SK-N-MC (cell line): ENCODE measurements at regions not wholly inside any gene's neighbourhood (a gene's known extent, or its start where the extent isn't known, plus 50 kb on each side); places are given as distances from the start of the nearest gene placed in this dataset.

ENCODE experiments used
- DNase-seq: peaks from one replicate; pipeline ENCODE4 v3.0.0-alpha.2; 2011; ENCODE audit warnings: low read depth, low spot score
- H3K27ac ChIP-seq: fragments of 200-600 bp; sonication (generic); 2 replicates; pipeline ENCODE4 v1.5.1; 2016; ENCODE audit warnings: mixed run types
- H3K36me3 ChIP-seq: fragments of 200-600 bp; sonication (generic); 2 replicates; pipeline ENCODE4 v1.6.1; 2017; ENCODE audit warnings: antibody characterized with exemption, low read length, mixed read lengths; ENCODE audit not compliant: insufficient read depth
- H3K4me3 ChIP-seq: fragments of 200-600 bp; sonication (generic); 2 replicates; pipeline ENCODE4 v1.5.1; 2016
- H3K9ac ChIP-seq: fragments of 200-600 bp; sonication (generic); 2 replicates; pipeline ENCODE4 v1.8.0; 2017; ENCODE audit warnings: mixed run types, mixed read lengths; ENCODE audit not compliant: insufficient read length
- H3K9me3 ChIP-seq: fragments of 200-600 bp; sonication (generic); 2 replicates; pipeline ENCODE4 v1.6.1; 2017; ENCODE audit warnings: low read depth, mild to moderate bottlenecking, antibody characterized with exemption, low read length, moderate library complexity, mixed read lengths
- EZH2 ChIP-seq: fragments of 200-600 bp; sonication (generic); IDR thresholded peaks from one replicate; pipeline ENCODE4 v1.6.1; 2017; ENCODE audit warnings: antibody characterized with exemption
- FOXP2 ChIP-seq: optimal IDR thresholded peaks from 2 replicates; pipeline ENCODE3; 2011; ENCODE audit warnings: mild to moderate bottlenecking, moderate library complexity; ENCODE audit not compliant: insufficient read depth; ENCODE audit errors: extremely low read length, control extremely low read depth
- POLR2AphosphoS5 ChIP-seq: IDR thresholded peaks from 2 replicates; pipeline ENCODE4 v1.6.1; 2012; ENCODE audit warnings: mild to moderate bottlenecking, low read depth, low read length, borderline replicate concordance

GRCh38 chr5:89125372-89125771 lies 242.4 kb upstream of the MEF2C start:
- no peak for TF ChIP-seq FOXP2
- no peak for TF ChIP-seq POLR2AphosphoS5
- TF ChIP-seq EZH2 = no peak
- Histone ChIP-seq H3K9ac (no peak overlapping the region), H3K36me3 (no peaks in the 10 kb centered on the region), H3K27ac (no peak overlapping the region), H3K4me3 (no peak overlapping the region), H3K9me3 (no peaks in the 10 kb centered on the region)
- no peak for DNase-seq

DNA sequence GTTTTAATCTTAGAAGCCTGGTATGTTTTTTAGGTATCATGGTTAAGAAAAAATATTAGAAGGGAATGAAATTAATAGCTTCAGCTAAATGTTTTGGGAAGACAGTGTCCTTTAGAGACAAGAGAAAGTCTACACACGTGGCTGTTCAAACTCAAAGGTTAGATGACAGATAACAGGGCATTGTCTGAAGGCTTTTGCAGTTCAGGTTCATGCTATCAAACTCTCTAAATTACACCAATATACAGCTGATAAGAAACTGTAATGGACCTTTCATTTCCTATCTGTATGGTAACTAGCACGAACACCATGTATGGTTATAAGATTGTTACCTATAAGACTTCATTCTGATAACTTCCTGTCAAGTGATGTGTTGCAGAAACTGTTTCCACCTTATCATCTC lies 240.6 kb upstream of the MEF2C start:
- H3K27ac ChIP-seq = no peak overlapping the region
- no peaks in the 10 kb centered on the region for H3K36me3 ChIP-seq
- no peak overlapping the region for H3K9ac ChIP-seq
- H3K9me3 ChIP-seq = no peaks in the 10 kb centered on the region
- DNase-seq = no peak
- no peak overlapping the region for H3K4me3 ChIP-seq
- TF ChIP-seq EZH2 (no peak), POLR2AphosphoS5 (no peak), FOXP2 (no peak)

DNA sequence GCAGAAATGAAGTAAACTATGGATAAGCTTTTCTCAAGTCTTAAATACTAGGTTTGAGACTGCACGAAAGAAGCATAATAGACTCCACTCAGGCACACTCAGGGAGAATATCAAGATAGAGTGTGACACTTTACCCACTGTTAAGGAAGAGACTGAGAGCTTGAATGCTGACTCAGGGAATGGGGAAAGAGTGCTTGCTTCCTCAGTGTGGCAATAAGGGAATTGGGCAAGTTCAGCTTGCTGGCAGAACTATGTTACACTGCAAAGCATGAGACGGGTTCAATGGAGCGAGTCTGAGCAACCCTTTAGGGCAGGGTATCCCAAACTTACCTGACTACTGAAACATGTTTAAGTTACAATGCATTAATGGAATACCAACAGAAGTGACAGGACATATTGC lies 237.7 kb upstream of the MEF2C start:
- Histone ChIP-seq H3K27ac (no peak overlapping the region), H3K9ac (no peak overlapping the region), H3K36me3 (no peaks in the 10 kb centered on the region), H3K9me3 (no peaks in the 10 kb centered on the region), H3K4me3 (no peak overlapping the region)
- no peak for TF ChIP-seq POLR2AphosphoS5
- peak; percentile 24 for DNase-seq

DNA sequence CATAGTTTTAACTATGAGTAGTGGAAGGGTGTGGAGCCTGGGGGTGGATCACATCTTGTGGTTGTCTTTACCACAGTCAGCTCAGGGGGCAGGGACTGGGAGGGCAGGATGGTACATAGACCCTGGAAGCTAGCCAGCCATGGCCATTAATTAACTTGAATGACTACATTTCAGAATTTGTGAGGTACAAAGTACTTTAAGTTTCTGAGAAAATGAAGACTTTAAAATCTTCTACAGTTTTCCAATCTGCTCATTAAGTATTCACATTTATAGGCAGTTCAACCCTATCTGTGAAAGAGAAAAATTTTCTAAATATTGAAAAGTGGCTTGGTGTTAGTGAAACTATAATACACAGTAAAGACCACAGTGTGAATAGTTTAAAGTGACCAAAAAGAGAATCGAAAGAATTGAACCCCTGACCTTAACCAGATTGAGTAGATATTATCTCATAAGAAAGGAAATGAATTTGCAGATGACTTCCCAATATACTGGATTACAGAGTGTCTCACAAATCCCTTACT lies 234.2 kb upstream of the MEF2C start:
- no peaks in the 10 kb centered on the region for H3K36me3 ChIP-seq
- H3K4me3 ChIP-seq = no peak overlapping the region
- no peaks in the 10 kb centered on the region for H3K9me3 ChIP-seq
- H3K9ac ChIP-seq = no peak overlapping the region
- DNase-seq = no peak
- no peak overlapping the region for H3K27ac ChIP-seq
- TF ChIP-seq POLR2AphosphoS5 = no peak
- no peak for TF ChIP-seq EZH2
- TF ChIP-seq FOXP2 = no peak

DNA sequence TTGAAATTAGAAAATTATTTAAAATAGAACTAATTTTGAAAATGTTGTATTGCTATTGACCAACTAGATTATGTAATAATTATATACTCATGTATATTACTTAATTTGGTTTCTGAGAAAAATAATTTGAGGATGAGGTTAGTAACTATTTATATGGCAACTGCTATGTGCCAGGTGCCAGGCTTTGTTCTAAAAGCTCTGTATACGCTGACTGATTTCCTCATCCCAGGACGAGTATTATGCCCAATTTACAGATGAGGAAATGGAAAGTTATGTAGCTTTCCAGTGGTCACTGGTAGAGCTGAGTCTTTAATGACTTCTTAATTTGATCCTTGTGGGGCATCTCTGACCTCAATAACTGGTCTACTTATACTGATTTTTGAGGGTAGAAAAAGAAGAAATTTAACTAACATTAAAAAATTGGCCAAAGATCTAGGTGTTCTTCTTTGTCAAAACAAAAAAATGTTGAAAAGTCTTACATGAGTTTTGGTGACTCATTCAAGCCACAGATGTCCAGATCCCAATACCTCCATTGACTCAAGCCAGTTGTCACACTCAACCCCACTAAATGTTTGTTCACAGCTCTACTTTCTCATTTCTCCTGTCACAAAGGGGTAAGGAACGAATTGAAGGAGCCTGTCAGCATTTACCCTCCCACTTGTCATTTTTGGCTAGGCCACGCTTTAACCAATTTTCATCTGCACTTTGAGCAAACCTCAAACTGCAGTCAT lies 228.1 kb upstream of the MEF2C start:
- H3K4me3 ChIP-seq = no peak overlapping the region
- DNase-seq = no peak
- H3K9ac ChIP-seq = no peak overlapping the region
- TF ChIP-seq POLR2AphosphoS5 = no peak
- TF ChIP-seq FOXP2 = no peak
- TF ChIP-seq EZH2 = no peak
- no peaks in the 10 kb centered on the region for H3K36me3 ChIP-seq
- no peaks in the 10 kb centered on the region for H3K9me3 ChIP-seq
- H3K27ac ChIP-seq = no peak overlapping the region

- Histone ChIP-seq H3K9me3 (no peaks in the 10 kb centered on the region), H3K36me3 (no peaks in the 10 kb centered on the region), H3K9ac (no peak overlapping the region), H3K4me3 (no peak overlapping the region), H3K27ac (no peak overlapping the region)
- no peak for DNase-seq
- no peak for TF ChIP-seq FOXP2
- TF ChIP-seq EZH2 = no peak
- no peak for TF ChIP-seq POLR2AphosphoS5
Measured at GRCh38 chr5:89106480-89106879, 223.5 kb upstream of the MEF2C start.

DNA sequence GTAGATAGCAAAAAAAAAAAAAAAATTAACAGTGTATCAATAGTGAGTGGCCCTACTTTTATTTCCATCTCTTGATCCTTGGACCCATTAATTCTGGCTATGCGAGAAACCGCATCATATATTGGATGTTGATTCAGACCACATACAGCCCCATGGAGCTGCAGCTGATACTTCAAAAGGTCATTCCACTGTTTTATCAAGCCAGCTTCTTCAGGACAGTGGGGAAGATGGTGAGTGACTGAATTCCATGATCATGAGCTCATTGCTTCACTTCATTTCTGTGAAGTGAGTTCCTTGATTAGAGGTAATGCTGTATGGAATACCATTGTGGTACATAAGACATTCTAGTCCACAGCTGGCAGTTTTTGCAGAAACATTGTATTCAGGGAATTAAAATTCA lies 222.9 kb upstream of the MEF2C start:
- Histone ChIP-seq H3K9me3 (no peaks in the 10 kb centered on the region), H3K36me3 (no peaks in the 10 kb centered on the region), H3K27ac (no peak overlapping the region), H3K9ac (no peak overlapping the region), H3K4me3 (no peak overlapping the region)
- no peak for DNase-seq
- TF ChIP-seq POLR2AphosphoS5 (no peak), FOXP2 (no peak), EZH2 (no peak)

- H3K36me3 ChIP-seq = no peaks in the 10 kb centered on the region
- no peaks in the 10 kb centered on the region for H3K9me3 ChIP-seq
- no peak overlapping the region for H3K4me3 ChIP-seq
- TF ChIP-seq FOXP2 (no peak), EZH2 (no peak), POLR2AphosphoS5 (no peak)
- H3K9ac ChIP-seq = no peak overlapping the region
- DNase-seq = no peak
- no peak overlapping the region for H3K27ac ChIP-seq
Measured at GRCh38 chr5:89105171-89105695, 222.2 kb upstream of the MEF2C start.

DNA sequence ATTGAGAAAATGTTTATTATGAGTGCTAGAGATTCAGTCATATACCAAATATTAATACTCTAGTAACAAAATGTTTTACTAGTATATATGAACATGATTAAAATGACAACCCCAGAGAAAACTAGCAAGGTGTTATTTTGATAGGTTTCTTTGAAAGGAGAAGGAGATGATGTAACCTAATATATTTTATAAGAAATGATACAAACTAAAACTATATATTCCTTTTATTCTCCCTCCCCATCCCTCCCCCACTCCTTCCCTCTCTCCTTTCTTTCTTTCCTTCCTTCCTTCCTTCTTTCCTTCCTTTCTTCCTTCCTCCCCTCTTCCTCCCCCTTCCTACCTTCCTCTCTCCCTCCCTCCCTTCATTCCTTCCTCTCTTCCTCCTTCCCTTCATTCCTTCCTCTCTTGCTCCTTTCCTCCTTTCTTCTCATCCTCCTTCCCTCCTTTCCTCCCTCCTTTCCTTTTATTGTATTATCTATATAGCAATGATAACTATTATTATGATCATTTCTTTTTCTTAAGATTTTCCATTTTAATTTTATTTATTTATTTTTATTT lies 215.3 kb upstream of the MEF2C start:
- TF ChIP-seq FOXP2 = no peak
- TF ChIP-seq POLR2AphosphoS5 = no peak
- no peak for TF ChIP-seq EZH2

GRCh38 chr5:89097103-89097502 lies 214.1 kb upstream of the MEF2C start:
- no peaks in the 10 kb centered on the region for H3K9me3 ChIP-seq
- no peaks in the 10 kb centered on the region for H3K36me3 ChIP-seq
- H3K9ac ChIP-seq = no peak overlapping the region
- no peak overlapping the region for H3K4me3 ChIP-seq
- H3K27ac ChIP-seq = no peak overlapping the region
- no peak for DNase-seq
- TF ChIP-seq FOXP2 = no peak
- TF ChIP-seq EZH2 = no peak
- TF ChIP-seq POLR2AphosphoS5 = no peak

More for the DNA sequence above, 215.3 kb upstream of the MEF2C start:
- Histone ChIP-seq H3K36me3 (no peaks in the 10 kb centered on the region), H3K9ac (no peak overlapping the region), H3K9me3 (no peaks in the 10 kb centered on the region), H3K4me3 (no peak overlapping the region), H3K27ac (no peak overlapping the region)
- no peak for DNase-seq
